ENCODE measurements at regions not wholly inside any gene's neighbourhood (a gene's known extent, or its start where the extent isn't known, plus 50 kb on each side); places are given as distances from the start of the nearest gene placed in this dataset.

DNA sequence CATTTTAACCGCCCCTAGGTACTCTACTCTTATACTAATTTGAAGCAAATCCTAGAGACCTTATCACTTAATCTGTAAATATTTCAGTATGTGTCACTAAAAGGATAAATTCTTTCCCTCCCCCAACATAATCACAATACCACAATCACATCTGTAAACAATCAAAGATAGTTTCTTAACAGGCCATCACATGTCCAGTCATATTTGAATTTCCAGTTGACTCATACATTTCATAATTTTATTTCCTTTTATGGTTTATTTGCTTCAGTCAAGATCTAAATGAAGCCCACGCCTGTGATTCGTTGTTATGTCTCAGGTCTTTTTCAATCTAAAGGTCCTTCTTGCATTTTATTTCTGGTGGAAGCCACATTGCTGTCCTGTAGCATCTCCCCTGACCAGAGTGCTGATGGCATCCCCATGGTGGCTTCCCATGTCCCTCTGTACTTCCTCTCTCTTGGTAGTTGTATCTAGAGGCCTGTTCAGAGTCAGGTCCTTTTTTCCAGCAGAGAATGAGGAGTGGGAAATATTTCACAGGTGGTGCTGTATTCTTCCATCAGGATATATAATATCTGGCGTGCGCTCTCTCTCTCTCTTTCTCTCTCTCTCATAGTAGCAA is 128.6 kb upstream of the SLC22A23 start:
- peak overlapping the region; percentile 39 for H3K4me3 ChIP-seq
- H3K9me2 ChIP-seq (ENCODE audit: insufficient read depth), result no peaks in the 10 kb centered on the region
- 0 out of 2 replicates have a peak overlapping the region, but pooled peaks have one; percentile 23 for H2AFZ ChIP-seq
- H3K27ac ChIP-seq, result peak overlapping the region; percentile 63
- TF ChIP-seq EZH2phosphoT487 (IDR thresholded peaks at IDR 0.05; ENCODE audit: insufficient read depth, low read depth) (peak; percentile 89), EZH2 (IDR thresholded peaks at IDR 0.05; ENCODE audit: insufficient read depth, poor library complexity, severe bottlenecking) (no peak)
- no peaks in the 10 kb centered on the region for H3K27me3 ChIP-seq (replicated peaks; ENCODE audit: insufficient read depth)
- DNase-seq, result peak; percentile 87
- H3K4me2 ChIP-seq (ENCODE audit: unreplicated experiment), result peak overlapping the region; percentile 55
- 31 to 34% methylated on average over 5 of the region's 5 CpGs for WGBS, 2 experiments (ENCODE audit: low coverage in 1 of 2, low lambda C conversion rate in 2 of 2, missing lambda C conversion rate in 2 of 2)
- H3K79me2 ChIP-seq (ENCODE audit: insufficient read depth), result no peaks in the 10 kb centered on the region
- no peaks in the 10 kb centered on the region for H4K20me1 ChIP-seq (ENCODE audit: insufficient read depth)
- peak overlapping the region; percentile 25; the same call in 1 of the 2 replicates for H3K9ac ChIP-seq
- H3K36me3 ChIP-seq (ENCODE audit: low read depth), result peaks cover 3% of the 10 kb centered on the region; the same call in 1 of the 2 replicates
- peaks cover 22% of the 10 kb centered on the region for H3K4me1 ChIP-seq (ENCODE audit: insufficient read depth)
- peaks cover 11% of the 10 kb centered on the region; the same call in 1 of the 2 replicates for H3F3A ChIP-seq (ENCODE audit: insufficient read depth)
- no peaks in the 10 kb centered on the region for H3K9me3 ChIP-seq (ENCODE audit: low read depth)
- in situ Hi-C loops (cut with MboI), result no loop called here

DNA sequence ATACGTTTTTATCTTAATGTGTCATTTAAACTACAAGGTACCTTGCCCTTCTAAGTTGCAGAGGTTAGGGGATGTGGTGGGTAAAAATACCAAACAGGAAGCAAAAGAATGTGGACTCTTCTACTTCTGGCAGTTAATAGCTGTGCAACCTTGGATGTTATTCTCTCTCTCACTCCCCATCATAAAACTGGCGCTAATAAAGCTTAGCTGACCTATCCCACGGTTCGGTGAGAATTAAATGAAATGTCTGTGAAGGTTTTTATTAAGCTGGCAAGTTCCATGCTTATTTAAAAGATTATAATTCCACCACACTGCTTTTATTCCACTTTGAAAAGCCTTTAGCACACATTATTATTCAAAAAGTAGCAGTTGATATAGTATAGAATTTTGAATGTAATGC is 127.8 kb upstream of the SLC22A23 start:
- Histone ChIP-seq H3K9me3 (ENCODE audit: low read depth) (no peaks in the 10 kb centered on the region), H4K20me1 (ENCODE audit: insufficient read depth) (no peaks in the 10 kb centered on the region), H3K4me1 (ENCODE audit: insufficient read depth) (peaks cover 22% of the 10 kb centered on the region), H3K9ac (no peak overlapping the region), H3K9me2 (ENCODE audit: insufficient read depth) (no peaks in the 10 kb centered on the region), H3K79me2 (ENCODE audit: insufficient read depth) (no peaks in the 10 kb centered on the region), H3K4me2 (ENCODE audit: unreplicated experiment) (peak overlapping the region; percentile 55), H3K27me3 (replicated peaks; ENCODE audit: insufficient read depth) (no peaks in the 10 kb centered on the region), H3K27ac (peak overlapping the region; percentile 63; the same call in 1 of the 2 replicates), H3K36me3 (ENCODE audit: low read depth) (peaks cover 3% of the 10 kb centered on the region; the same call in 1 of the 2 replicates), H3F3A (ENCODE audit: insufficient read depth) (peaks cover 11% of the 10 kb centered on the region; the same call in 1 of the 2 replicates), H2AFZ (no peak overlapping the region), H3K4me3 (peak overlapping the region; percentile 39; the same call in 1 of the 2 replicates)
- no peak for TF ChIP-seq EZH2phosphoT487 (IDR thresholded peaks at IDR 0.05; ENCODE audit: insufficient read depth, low read depth)
- TF ChIP-seq EZH2 (IDR thresholded peaks at IDR 0.05; ENCODE audit: insufficient read depth, poor library complexity, severe bottlenecking), result no peak
- 92 to 93% methylated on average over 4 of the region's 4 CpGs for WGBS, 2 experiments (ENCODE audit: low coverage in 1 of 2, low lambda C conversion rate in 2 of 2, missing lambda C conversion rate in 2 of 2)
- in situ Hi-C loops (cut with MboI), result no loop called here
- no peak for DNase-seq

DNA sequence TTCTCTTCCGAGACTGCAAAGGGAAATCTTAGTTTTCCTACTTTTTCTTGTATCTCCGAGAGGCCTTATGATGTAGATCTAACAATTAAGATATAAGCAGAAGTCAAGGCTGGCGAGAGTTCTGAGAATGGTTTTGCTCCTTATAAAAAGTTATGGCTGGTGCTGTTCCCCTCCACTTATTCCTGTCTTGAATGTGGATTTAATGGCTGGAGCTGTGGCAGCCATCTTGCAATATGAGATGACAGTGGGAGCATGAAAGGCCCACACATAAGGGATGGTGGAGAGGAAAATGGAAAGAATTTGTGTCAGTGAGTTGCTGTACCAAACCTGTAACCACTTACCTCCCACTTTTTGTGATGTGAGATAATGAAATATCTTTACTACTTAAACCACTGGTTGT is 124.6 kb upstream of the SLC22A23 start:
- H3K27me3 ChIP-seq (replicated peaks; ENCODE audit: insufficient read depth), result no peaks in the 10 kb centered on the region
- WGBS, 2 experiments (ENCODE audit: low coverage in 1 of 2, low lambda C conversion rate in 2 of 2, missing lambda C conversion rate in 2 of 2), result 96 to 97% methylated on average over 3 of the region's 3 CpGs
- H2AFZ ChIP-seq, result no peak overlapping the region
- H3F3A ChIP-seq (ENCODE audit: insufficient read depth), result peaks cover 11% of the 10 kb centered on the region; the same call in 1 of the 2 replicates
- no peak overlapping the region for H3K27ac ChIP-seq
- no peak overlapping the region for H3K4me2 ChIP-seq (ENCODE audit: unreplicated experiment)
- in situ Hi-C loops (cut with MboI), result no loop called here
- H3K9me2 ChIP-seq (ENCODE audit: insufficient read depth), result no peaks in the 10 kb centered on the region
- H4K20me1 ChIP-seq (ENCODE audit: insufficient read depth), result no peaks in the 10 kb centered on the region
- no peak for DNase-seq
- no peaks in the 10 kb centered on the region for H3K9me3 ChIP-seq (ENCODE audit: low read depth)
- no peak overlapping the region for H3K4me3 ChIP-seq
- TF ChIP-seq EZH2phosphoT487 (IDR thresholded peaks at IDR 0.05; ENCODE audit: insufficient read depth, low read depth), result no peak
- no peak for TF ChIP-seq EZH2 (IDR thresholded peaks at IDR 0.05; ENCODE audit: insufficient read depth, poor library complexity, severe bottlenecking)
- H3K4me1 ChIP-seq (ENCODE audit: insufficient read depth), result peaks cover 22% of the 10 kb centered on the region
- H3K36me3 ChIP-seq (ENCODE audit: low read depth), result no peaks in the 10 kb centered on the region
- no peak overlapping the region for H3K9ac ChIP-seq
- no peaks in the 10 kb centered on the region for H3K79me2 ChIP-seq (ENCODE audit: insufficient read depth)

DNA sequence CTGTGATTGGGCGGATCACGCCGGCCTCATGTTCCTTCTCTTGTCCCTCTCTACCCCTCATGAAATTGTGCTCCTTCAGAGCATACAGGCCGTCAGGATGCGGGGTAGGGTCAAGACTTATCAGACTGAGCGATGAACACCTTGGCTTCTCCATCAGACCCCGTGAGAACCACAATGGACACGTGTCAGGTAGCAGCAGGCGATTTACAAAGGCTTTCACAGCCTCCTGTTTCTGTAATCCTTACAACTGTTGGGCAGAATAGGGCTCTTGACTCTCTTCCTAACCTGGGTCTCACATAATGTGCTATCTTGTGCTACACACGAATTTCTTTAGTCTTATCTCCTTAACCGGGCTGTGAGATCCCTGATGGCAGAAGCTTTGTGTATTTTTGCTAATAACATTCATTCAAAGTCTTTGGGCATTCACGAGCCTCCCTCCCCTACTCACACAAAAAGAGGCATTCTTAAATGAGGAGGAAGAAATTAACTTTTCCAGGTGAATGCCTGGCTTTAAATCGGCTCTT is 122.9 kb upstream of the SLC22A23 start:
- 86 to 88% methylated on average over 13 of the region's 13 CpGs for WGBS, 2 experiments (ENCODE audit: low coverage in 1 of 2, low lambda C conversion rate in 2 of 2, missing lambda C conversion rate in 2 of 2)
- TF ChIP-seq EZH2 (IDR thresholded peaks at IDR 0.05; ENCODE audit: insufficient read depth, poor library complexity, severe bottlenecking), result no peak

More for the DNA sequence above, 122.9 kb upstream of the SLC22A23 start:
- Histone ChIP-seq H3K4me1 (ENCODE audit: insufficient read depth) (peaks cover 8% of the 10 kb centered on the region), H3K4me3 (no peak overlapping the region), H2AFZ (no peak overlapping the region), H3F3A (ENCODE audit: insufficient read depth) (0 out of 2 replicates have a peak, but pooled peaks cover 2% of the 10 kb centered on the region), H3K4me2 (ENCODE audit: unreplicated experiment) (no peak overlapping the region), H3K36me3 (ENCODE audit: low read depth) (no peaks in the 10 kb centered on the region), H3K79me2 (ENCODE audit: insufficient read depth) (no peaks in the 10 kb centered on the region), H3K9ac (no peak overlapping the region), H4K20me1 (ENCODE audit: insufficient read depth) (no peaks in the 10 kb centered on the region), H3K9me3 (ENCODE audit: low read depth) (no peaks in the 10 kb centered on the region), H3K27ac (no peak overlapping the region), H3K27me3 (replicated peaks; ENCODE audit: insufficient read depth) (no peaks in the 10 kb centered on the region), H3K9me2 (ENCODE audit: insufficient read depth) (no peaks in the 10 kb centered on the region)
- DNase-seq, result no peak
- in situ Hi-C loops (cut with MboI), result no loop called here

Data from GM23248 (cell line).